ENCODE measurements at regions not wholly inside any gene's neighbourhood (a gene's known extent, or its start where the extent isn't known, plus 50 kb on each side); places are given as distances from the start of the nearest gene placed in this dataset.

- Histone ChIP-seq H3K36me3 (no peaks in the 10 kb centered on the region), H3K27me3 (no peaks in the 10 kb centered on the region), H3K27ac (no peak overlapping the region), H3K4me1 (peaks cover 6 to 11% of the 10 kb centered on the region in 2 donors), H3K4me3 (no peak overlapping the region), H3K9me3 (no peaks in the 10 kb centered on the region)
- no peak for TF ChIP-seq CTCF (IDR thresholded peaks at IDR 0.05)
- intact Hi-C loops (cut with DNase I): no loop called here
- no peak for DNase-seq
- no peak for ATAC-seq
Measured at GRCh38 chr4:15151033-15151432, 148.8 kb downstream of the CPEB2 start.

GRCh38 chr4:15153662-15154061, 151.4 kb downstream of the CPEB2 start:
- no peak for TF ChIP-seq CTCF (IDR thresholded peaks at IDR 0.05)
- Histone ChIP-seq H3K4me1 (peaks cover 6 to 11% of the 10 kb centered on the region in 2 donors), H3K27ac (no peak overlapping the region), H3K36me3 (no peaks in the 10 kb centered on the region), H3K9me3 (no peaks in the 10 kb centered on the region), H3K27me3 (no peaks in the 10 kb centered on the region), H3K4me3 (no peak overlapping the region)
- ATAC-seq: no peak
- no peak for DNase-seq
- intact Hi-C loops (cut with DNase I): no loop called here

GRCh38 chr4:15158406-15159091, 156.3 kb downstream of the CPEB2 start:
- Histone ChIP-seq H3K36me3 (no peaks in the 10 kb centered on the region), H3K4me3 (no peak overlapping the region), H3K9me3 (no peaks in the 10 kb centered on the region), H3K4me1 (no peaks in the 10 kb centered on the region), H3K27me3 (no peaks in the 10 kb centered on the region), H3K27ac (no peak overlapping the region)
- intact Hi-C loops (cut with DNase I): no loop called here
- ATAC-seq (no peak), DNase-seq (peak in 1 of 4 donors; percentile 24)
- TF ChIP-seq CTCF (IDR thresholded peaks at IDR 0.05): no peak

GRCh38 chr4:15159477-15160019, 157.3 kb downstream of the CPEB2 start:
- no peak for TF ChIP-seq CTCF (IDR thresholded peaks at IDR 0.05)
- Histone ChIP-seq H3K4me3 (no peak overlapping the region), H3K9me3 (no peaks in the 10 kb centered on the region), H3K27ac (no peak overlapping the region), H3K4me1 (no peaks in the 10 kb centered on the region), H3K27me3 (no peaks in the 10 kb centered on the region), H3K36me3 (no peaks in the 10 kb centered on the region)
- ATAC-seq (no peak), DNase-seq (peak in 1 of 4 donors; percentile 7)
- intact Hi-C loops (cut with DNase I): no loop called here

GRCh38 chr4:15161439-15161838, 159.2 kb downstream of the CPEB2 start:
- no peak for DNase-seq
- Histone ChIP-seq H3K27me3 (no peaks in the 10 kb centered on the region), H3K4me3 (no peak overlapping the region), H3K27ac (no peak overlapping the region), H3K4me1 (no peaks in the 10 kb centered on the region), H3K9me3 (no peaks in the 10 kb centered on the region), H3K36me3 (no peaks in the 10 kb centered on the region)
- intact Hi-C loops (cut with DNase I): no loop called here
- TF ChIP-seq CTCF (IDR thresholded peaks at IDR 0.05): no peak
- ATAC-seq: no peak

All from left lung (tissue), 4 donors.